CD14-positive monocyte (primary cell): ENCODE measurements at regions not wholly inside any gene's neighbourhood (a gene's known extent, or its start where the extent isn't known, plus 50 kb on each side); places are given as distances from the start of the nearest gene placed in this dataset.

Experiments used
- DNase-seq, 3 donors: peaks; one replicate each; pipeline ENCODE4 v3.0.0-alpha.2; 2011 to 2022
- H2AFZ ChIP-seq: 2 replicates; pipeline ENCODE4 v1.6.0; 2012; ENCODE audit warnings: mild to moderate bottlenecking, low read depth, low read length, inconsistent platforms; ENCODE audit not compliant: insufficient read depth, poor library complexity, severe bottlenecking
- H3K27ac ChIP-seq, 2 donors: 1 replicate in 1 of 2; 2 replicates in 1 of 2; pipeline ENCODE4 v1.5.1; 2012 to 2013; ENCODE audit warnings: low read length in 2 of 2, control low read depth in 1 of 2, inconsistent platforms in 1 of 2, low read depth in 1 of 2, mild to moderate bottlenecking in 1 of 2
- H3K27me3 ChIP-seq, 2 donors: one replicate each; pipeline versions ENCODE4 v1.6.0 to v1.6.1; 2011 to 2013; ENCODE audit warnings: low read length in 2 of 2; ENCODE audit not compliant: control insufficient read depth in 2 of 2, insufficient read depth in 2 of 2
- H3K36me3 ChIP-seq, 2 donors: replicated peaks in 1 of 2; 1 replicate in 1 of 2; 2 replicates in 1 of 2; pipeline versions ENCODE4 v1.5.1 to v1.6.1; 2012 to 2013; ENCODE audit warnings: low read length in 2 of 2, control low read depth in 1 of 2, inconsistent platforms in 1 of 2, mild to moderate bottlenecking in 1 of 2; ENCODE audit not compliant: insufficient read depth in 2 of 2, control insufficient read depth in 1 of 2
- H3K4me1 ChIP-seq, 2 donors: 1 replicate in 1 of 2; 2 replicates in 1 of 2; pipeline versions ENCODE4 v1.5.1 to v1.6.1; 2012 to 2013; ENCODE audit warnings: low read length in 2 of 2, control low read depth in 1 of 2, inconsistent platforms in 1 of 2, mild to moderate bottlenecking in 1 of 2, moderate library complexity in 1 of 2; ENCODE audit not compliant: insufficient read depth in 2 of 2, control insufficient read depth in 1 of 2
- H3K4me2 ChIP-seq: replicated peaks from 2 replicates; pipeline ENCODE3; 2012; ENCODE audit warnings: low read length, moderate library complexity, mild to moderate bottlenecking; ENCODE audit not compliant: poor library complexity, severe bottlenecking; ENCODE audit errors: extremely low read depth
- H3K4me3 ChIP-seq, 3 experiments: fragments of 200-600 bp in 1 of 3; sonication (generic) in 1 of 3; replicated peaks in 1 of 3; 1 replicate in 2 of 3; 2 replicates in 1 of 3; pipeline ENCODE4 v1.5.1; 2011 to 2013; ENCODE audit warnings: low read length in 3 of 3, mild to moderate bottlenecking in 3 of 3, control low read depth in 2 of 3, low read depth in 2 of 3, inconsistent platforms in 1 of 3, moderate library complexity in 1 of 3
- H3K79me2 ChIP-seq: 2 replicates; pipeline ENCODE4 v1.6.0; 2012; ENCODE audit warnings: mild to moderate bottlenecking, control low read depth, inconsistent platforms, low read length, moderate library complexity; ENCODE audit not compliant: insufficient read depth
- H3K9ac ChIP-seq: 2 replicates; pipeline ENCODE4 v1.6.0; 2017; ENCODE audit warnings: low read length, mild to moderate bottlenecking; ENCODE audit not compliant: insufficient read depth, poor library complexity, severe bottlenecking
- H3K9me3 ChIP-seq, 2 donors: replicated peaks in 1 of 2; 1 replicate in 1 of 2; 2 replicates in 1 of 2; pipeline versions ENCODE4 v1.5.1 to v1.6.1; 2012 to 2013; ENCODE audit warnings: low read length in 2 of 2, control low read depth in 1 of 2; ENCODE audit not compliant: control insufficient read depth in 1 of 2, insufficient read depth in 1 of 2
- H4K20me1 ChIP-seq: 2 replicates; pipeline ENCODE4 v1.6.0; 2012; ENCODE audit warnings: mild to moderate bottlenecking, low read length, control low read depth, moderate library complexity; ENCODE audit not compliant: insufficient read depth
- H3K27ac Mint-ChIP-seq, 7 donors: one replicate each; pipeline ENCODE4 v1.8.0; 2020; ENCODE audit warnings: mild to moderate bottlenecking in 7 of 7, mixed read lengths in 7 of 7, moderate library complexity in 6 of 7, inconsistent platforms in 2 of 7
- H3K27me3 Mint-ChIP-seq, 3 donors: one replicate each; pipeline ENCODE4 v1.8.0; 2021 to 2022; ENCODE audit warnings: low read depth in 3 of 3, mild to moderate bottlenecking in 3 of 3, mixed read lengths in 3 of 3, moderate library complexity in 3 of 3, inconsistent platforms in 1 of 3
- H3K36me3 Mint-ChIP-seq, 2 donors: one replicate each; pipeline ENCODE4 v1.8.0; 2020; ENCODE audit warnings: mixed read lengths in 2 of 2, inconsistent platforms in 1 of 2, mild to moderate bottlenecking in 1 of 2
- H3K4me1 Mint-ChIP-seq: one replicate; pipeline ENCODE4 v1.8.0; 2020; ENCODE audit warnings: mild to moderate bottlenecking, mixed read lengths
- H3K4me3 Mint-ChIP-seq, 2 donors: one replicate each; pipeline ENCODE4 v1.8.0; 2020; ENCODE audit warnings: mild to moderate bottlenecking in 2 of 2, mixed read lengths in 2 of 2, moderate library complexity in 1 of 2
- H3K9me3 Mint-ChIP-seq, 7 donors: one replicate each; pipeline ENCODE4 v1.8.0; 2020 to 2022; ENCODE audit warnings: mixed read lengths in 7 of 7, mild to moderate bottlenecking in 6 of 7, moderate library complexity in 6 of 7, inconsistent platforms in 2 of 7
- CTCF ChIP-seq: fragments of 200-600 bp; IDR thresholded peaks from one replicate; pipeline ENCODE4 v1.8.0; 2022; ENCODE audit warnings: antibody characterized with exemption, mild to moderate bottlenecking
- WGBS: methylation state at CpG from one replicate; pipeline ENCODE4 v1.1.5; 2013; ENCODE audit warnings: missing lambda C conversion rate; ENCODE audit not compliant: insufficient coverage; 5-methylcytosine and 5-hydroxymethylcytosine counted together
- intact Hi-C, 2 donors: fragments of 100-400 bp; cut with micrococcal nuclease; formaldehyde crosslinking; loops; one replicate each; pipeline versions ENCODE4 v1.15.0 to v1.15.1; 2023

- DNase-seq = no peak
- Mint-ChIP-seq H3K27ac (peak overlapping the region in 2 of 7 donors; percentile 4 to 5), H3K4me1 (no peaks in the 10 kb centered on the region), H3K27me3 (peaks cover 0 to 2% (median 1%) of the 10 kb centered on the region in 3 donors), H3K4me3 (no peak overlapping the region), H3K9me3 (peaks cover 4 to 9% (median 7%) of the 10 kb centered on the region in 7 donors), H3K36me3 (no peaks in the 10 kb centered on the region)
- TF ChIP-seq CTCF = no peak
- Histone ChIP-seq H3K9ac (no peak overlapping the region), H3K79me2 (no peaks in the 10 kb centered on the region), H2AFZ (no peak overlapping the region), H3K9me3 (peaks cover 3 to 9% of the 10 kb centered on the region in 2 donors), H3K36me3 (no peaks in the 10 kb centered on the region), H3K4me3 (no peak overlapping the region), H3K4me2 (no peak overlapping the region), H4K20me1 (no peaks in the 10 kb centered on the region), H3K4me1 (no peaks in the 10 kb centered on the region), H3K27ac (no peak overlapping the region), H3K27me3 (no peaks in the 10 kb centered on the region)
- intact Hi-C loops = loop anchor here in 1 of 2 donors (2.0 kb wide), 1 partner anchor 31 kb away; no protein-coding TSS in a partner anchor
These were observed 1310.0 kb upstream of the ZEB2 start for GRCh38 chr2:145829931-145830330.

GRCh38 chr2:145827235-145827634 lies 1307.3 kb upstream of the ZEB2 start:
- H3K36me3 Mint-ChIP-seq = no peaks in the 10 kb centered on the region
- no peaks in the 10 kb centered on the region for H4K20me1 ChIP-seq
- no peaks in the 10 kb centered on the region for H3K27me3 ChIP-seq
- H3K4me1 ChIP-seq = no peaks in the 10 kb centered on the region
- peaks cover 4 to 9% (median 7%) of the 10 kb centered on the region in 7 donors for H3K9me3 Mint-ChIP-seq
- no peak overlapping the region for H3K27ac Mint-ChIP-seq
- no peak overlapping the region for H3K9ac ChIP-seq
- intact Hi-C loops = no loop called here
- no peak overlapping the region for H3K4me2 ChIP-seq
- no peaks in the 10 kb centered on the region for H3K36me3 ChIP-seq
- no peak overlapping the region for H3K4me3 ChIP-seq
- no peak overlapping the region for H3K4me3 Mint-ChIP-seq
- no peaks in the 10 kb centered on the region for H3K79me2 ChIP-seq
- no peak overlapping the region for H2AFZ ChIP-seq
- H3K4me1 Mint-ChIP-seq = no peaks in the 10 kb centered on the region
- DNase-seq = no peak
- H3K9me3 ChIP-seq = peaks cover 3 to 9% of the 10 kb centered on the region in 2 donors
- TF ChIP-seq CTCF = no peak
- H3K27ac ChIP-seq = no peak overlapping the region
- 86% methylated on average over 1 of the region's 2 CpGs for WGBS
- peaks cover 0 to 4% (median 0%) of the 10 kb centered on the region in 3 donors for H3K27me3 Mint-ChIP-seq
